HG03025 (cell line): ENCODE measurements at regions not wholly inside any gene's neighbourhood (a gene's known extent, or its start where the extent isn't known, plus 50 kb on each side); places are given as distances from the start of the nearest gene placed in this dataset.
A peak's percentile ranks its signal among the peaks of the same experiment; 100 is the strongest.

ENCODE experiments used
- ATAC-seq: cut with Tn5 transposase; IDR thresholded peaks from one replicate; pipeline ENCODE4 v1.9.1; 2021; ENCODE audit warnings: mild to moderate bottlenecking, moderate library complexity; ENCODE audit not compliant: unreplicated experiment, low FRiP score

DNA sequence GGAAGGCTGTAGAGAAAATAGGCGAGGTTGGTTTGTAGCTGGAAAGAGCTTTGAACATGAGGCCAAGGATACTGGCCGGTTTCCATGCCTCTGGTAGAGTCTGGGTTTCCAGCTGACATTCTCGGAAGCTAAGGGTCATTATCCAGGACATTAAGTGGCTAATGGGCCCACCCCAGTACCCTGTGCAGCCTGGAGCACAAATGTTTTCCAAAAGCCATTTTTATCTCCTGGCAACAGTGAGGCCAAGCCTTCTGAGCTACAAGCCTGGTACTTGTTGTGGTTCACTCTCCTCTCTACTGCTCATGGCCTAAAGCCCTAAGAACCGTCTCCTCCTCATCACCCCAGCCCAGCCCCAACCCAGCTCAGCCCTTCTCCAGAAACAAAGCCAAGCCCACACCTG, 122.9 kb downstream of the DMRTA2 start:
- no peak for ATAC-seq

DNA sequence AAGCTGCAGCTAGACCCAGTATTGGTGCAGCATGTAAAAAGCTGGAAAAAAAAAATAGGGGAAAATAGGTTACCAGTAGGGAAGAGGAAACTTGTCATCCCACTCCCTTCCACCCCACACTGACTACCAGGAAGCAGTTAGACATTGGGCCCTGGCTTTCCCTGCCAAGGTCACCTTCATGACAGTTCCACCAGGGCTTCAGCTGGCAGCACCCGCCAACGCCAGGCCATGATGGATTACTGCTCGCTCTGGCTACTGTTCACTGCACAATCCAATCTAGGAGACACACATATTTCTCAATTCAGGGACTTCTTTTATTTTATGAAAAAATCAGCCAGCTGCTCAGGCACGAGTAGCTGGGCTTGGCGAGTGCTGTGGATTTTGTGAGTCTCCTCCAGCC, 127.7 kb downstream of the DMRTA2 start:
- no peak for ATAC-seq

DNA sequence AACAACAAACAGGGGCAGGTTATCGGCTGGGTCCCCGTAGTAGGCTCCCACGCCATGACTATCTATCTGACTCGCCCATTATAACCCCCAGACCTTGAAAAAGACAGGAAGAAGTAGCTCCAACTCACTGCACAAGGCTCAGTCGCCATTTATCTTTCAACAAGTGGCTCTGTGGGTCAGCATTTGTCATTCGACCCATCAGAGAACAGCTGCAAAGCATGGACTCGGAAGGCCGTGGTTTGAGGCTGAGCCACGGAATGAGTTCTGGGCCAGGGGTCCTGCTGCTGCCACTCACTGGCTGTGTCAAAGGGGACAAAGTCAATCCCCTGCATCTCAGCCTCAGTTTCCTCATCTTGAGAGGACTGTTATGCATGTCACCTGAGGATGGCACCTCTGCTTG, 131.0 kb downstream of the DMRTA2 start:
- ATAC-seq, result no peak

DNA sequence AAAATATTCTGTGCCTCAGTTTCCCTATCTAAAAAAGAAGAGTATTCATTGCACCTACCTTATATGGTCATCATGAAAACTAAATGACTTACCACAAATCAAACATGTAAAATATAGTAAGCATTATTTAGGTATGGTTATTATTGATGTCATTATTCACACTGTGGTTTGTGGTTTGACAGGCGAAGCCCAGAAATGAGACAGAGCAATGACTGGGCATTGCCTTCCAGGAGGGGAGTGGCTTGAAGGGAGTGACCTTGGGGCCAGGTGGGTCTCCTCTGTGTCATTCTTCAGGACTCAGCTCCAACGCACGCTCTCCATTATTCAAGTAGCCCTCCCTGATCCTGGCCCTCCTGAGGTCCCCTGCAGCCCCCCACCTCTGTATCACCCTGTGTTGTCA, 133.7 kb downstream of the DMRTA2 start:
- no peak for ATAC-seq

DNA sequence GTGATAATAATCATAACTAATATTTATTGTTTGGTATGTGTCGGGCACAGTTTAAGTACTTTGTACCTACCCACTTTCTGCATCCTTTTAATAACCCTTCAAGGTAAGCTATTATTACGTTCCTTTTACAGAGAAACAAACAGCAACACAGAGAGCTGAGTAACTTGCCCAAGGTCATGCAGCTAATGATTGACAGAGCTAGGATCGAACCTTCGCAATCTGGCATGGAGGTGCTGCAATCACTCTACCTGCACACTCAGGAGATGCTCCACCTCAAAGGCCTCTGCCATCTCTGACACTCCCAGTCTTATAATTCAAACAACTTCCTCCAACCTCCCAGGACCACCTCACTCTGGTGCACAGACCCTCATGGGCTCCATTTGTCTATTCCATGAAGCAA, 137.2 kb downstream of the DMRTA2 start:
- ATAC-seq, result no peak

DNA sequence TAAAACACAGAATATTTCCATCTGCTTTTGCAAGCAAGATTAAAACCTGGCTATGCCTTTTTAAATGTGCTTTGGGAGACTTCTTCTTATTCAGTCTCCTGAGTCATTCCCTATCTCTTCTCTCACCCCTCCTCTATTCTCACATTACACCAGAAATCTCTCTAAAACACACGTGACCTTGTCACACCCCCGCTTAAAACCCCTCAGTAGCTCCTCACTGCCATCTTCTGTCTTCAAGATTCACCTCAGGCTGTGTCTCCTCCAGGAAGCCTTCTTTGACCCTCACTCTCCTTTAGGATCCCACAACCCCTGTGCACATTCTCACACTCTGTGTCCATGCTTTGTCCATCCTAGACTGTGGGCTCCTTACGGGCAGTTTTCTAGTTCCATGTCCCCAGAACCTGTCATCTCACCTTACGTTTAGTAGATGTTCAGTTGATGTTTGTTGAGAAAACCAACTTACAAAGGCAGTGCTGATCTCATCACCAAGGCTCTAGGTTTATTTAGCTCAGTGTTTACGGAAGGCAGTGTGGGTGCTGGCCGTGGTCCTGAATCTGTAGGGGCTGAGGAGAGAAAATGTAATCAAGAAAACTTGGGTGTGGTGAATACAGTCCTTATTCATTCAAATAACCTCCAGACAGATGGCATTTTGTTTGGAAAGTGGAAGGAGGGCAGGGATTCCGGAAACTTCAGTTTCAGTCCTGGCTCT, 143.5 kb downstream of the DMRTA2 start:
- no peak for ATAC-seq

DNA sequence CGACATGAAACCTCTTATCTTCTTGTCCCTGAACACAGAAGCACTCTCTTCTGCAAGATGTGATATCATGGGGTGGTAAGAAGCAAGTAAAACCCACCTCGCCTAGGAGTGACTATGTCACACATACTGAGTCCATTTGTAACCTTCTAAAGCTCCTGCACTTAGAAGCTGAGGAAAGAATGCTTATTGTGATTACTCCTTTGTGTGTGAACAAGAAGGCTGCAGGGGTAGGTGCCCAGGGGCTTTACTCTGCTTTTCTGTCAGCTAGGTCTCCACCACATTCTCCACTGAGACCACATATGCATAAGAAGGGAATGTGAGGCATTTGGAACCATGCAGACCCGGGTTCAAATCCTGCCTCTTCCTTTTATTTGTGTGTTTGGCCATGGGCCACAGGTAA, 144.3 kb downstream of the DMRTA2 start:
- ATAC-seq, result no peak

DNA sequence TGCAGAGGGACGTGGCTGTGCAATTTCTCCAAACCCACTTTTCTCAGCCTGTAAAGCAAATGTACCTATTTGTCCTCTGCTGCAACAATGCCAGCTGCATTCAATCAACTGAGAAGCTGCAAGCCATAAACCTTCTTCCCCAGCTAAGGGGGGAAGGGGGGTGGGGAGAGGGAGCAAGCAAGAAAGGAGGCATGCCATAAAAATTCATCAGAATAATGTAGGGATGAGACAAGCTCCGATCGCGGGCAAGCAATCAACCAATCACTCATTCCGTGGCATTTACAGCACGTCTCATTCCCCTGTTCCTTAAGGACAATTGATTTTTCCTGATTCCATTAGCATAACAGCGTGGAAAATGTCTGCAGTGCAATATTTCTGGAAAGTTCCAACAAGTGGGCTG, 144.8 kb downstream of the DMRTA2 start:
- ATAC-seq, result no peak

DNA sequence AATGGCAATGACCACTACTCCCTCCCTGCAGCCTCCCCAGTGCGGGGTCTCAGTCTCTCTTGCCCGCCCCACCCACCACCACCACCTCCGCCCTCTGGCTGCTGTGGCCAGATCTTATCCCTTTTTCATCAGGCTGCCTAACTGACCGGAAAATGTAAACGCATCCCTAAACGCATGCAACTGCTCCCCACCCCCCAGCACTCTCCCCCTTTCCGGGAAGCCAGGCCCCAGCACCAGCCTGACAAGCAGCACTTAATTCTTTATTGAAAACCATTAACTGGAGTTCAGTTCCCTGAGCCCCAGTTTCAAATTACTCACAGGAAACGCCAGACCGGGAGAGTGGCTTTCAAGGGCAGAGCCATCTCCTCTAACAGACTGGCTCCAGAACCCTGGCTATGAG, 147.7 kb downstream of the DMRTA2 start:
- ATAC-seq, result no peak

DNA sequence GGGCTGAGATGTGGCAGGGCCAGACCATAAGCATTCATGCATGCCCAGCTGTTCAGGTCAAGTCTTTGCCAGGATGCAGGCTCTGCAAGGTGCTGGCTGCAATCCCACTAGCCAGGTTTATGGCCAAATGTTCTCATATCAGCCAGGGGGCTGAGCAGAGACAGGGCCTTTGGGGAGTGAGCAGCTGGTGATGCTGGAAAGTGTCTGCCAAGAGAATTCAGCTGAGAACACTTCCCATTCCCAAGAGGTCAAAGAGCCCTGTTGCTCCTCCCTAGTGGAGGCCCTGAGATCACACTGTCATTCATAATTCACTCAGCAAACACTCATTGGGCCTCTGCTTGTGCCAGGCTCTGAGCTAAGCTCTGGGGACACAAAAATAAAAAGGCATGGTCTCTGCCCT, 150.3 kb downstream of the DMRTA2 start:
- no peak for ATAC-seq

DNA sequence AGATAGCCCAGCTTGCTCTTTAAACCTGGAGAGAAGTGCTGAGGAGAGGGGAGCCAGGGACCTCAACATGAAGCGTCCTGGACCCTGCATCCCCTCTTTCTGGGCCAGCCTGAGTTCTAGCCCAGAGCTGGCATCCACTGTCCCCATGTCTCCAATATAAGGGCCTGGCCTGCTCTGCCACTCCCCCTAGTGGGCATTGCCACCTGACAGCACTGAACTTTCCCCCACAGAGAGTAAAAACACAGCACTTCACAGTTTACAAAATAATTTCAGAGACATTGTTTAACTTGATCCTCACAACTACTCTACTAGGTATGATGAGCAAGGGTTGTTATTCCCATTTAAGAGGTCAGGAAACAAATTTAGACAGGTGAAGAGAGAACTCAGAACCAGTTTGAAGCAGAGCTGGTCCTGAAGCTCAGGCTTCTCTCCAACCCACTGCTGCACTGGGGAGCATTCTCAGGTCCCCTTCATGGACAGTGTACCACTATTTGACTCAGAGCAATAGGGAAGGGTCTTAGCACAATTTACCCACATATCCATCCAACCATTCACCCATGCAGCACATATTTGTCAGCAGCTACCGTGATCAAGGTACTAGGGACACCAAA, 151.2 kb downstream of the DMRTA2 start:
- peak; percentile 71 for ATAC-seq

DNA sequence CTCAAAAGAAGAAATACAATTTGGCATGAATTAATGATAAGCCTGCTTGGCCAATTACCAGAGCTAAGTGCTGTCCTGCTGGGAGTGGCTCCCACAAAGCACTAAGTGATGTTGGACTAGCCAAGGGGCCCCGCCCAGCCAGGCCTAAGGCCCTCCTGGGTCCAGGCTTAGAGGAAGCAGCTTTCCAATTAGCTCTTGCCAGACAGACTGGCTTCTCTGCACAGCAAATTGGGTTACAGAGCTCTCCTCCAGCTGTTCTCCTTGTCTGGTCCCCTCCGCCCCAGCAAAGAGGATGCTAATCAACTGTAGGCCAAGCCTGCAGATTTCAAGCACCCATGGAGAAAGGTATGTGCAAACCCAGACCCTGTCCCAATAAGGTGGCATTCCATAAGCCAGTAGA, 151.9 kb downstream of the DMRTA2 start:
- no peak for ATAC-seq

DNA sequence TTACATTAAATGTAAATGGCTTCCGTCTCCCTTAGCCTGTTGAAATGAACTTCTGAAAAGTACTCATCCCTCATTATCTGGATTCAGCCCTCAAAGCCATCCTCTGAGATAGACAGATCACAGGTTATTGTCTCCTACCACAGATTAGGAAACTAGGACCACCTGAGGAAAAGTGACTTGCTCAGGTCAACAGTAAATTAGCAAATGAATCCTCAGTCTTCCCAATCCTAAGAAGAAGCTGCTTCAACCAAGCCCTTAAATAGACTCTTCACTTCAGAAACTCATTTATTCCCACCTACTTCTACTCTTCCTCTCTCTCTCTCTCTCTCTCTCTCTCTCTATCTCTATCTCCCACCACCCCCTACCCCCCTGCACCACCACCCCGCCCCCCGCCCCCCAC, 152.3 kb downstream of the DMRTA2 start:
- no peak for ATAC-seq

DNA sequence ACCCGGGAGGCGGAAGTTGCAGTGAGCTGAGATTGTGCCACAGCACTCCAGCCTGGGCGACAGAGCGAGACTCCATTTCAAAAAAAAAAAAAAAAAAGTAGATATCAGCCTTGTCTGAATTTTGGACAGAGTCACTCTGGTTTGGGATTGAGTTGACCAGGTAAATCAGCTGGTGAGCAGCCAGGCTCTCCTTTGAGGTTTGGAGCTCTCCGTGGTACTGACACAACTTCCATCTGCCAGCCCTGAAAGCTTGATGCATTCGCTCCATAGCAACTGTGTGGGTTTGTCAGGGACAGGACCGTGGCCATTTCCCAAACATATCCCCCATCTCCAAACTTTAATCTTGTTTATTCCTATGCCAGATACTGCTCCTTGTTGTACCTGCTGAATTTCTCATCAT, 155.2 kb downstream of the DMRTA2 start:
- ATAC-seq, result no peak

DNA sequence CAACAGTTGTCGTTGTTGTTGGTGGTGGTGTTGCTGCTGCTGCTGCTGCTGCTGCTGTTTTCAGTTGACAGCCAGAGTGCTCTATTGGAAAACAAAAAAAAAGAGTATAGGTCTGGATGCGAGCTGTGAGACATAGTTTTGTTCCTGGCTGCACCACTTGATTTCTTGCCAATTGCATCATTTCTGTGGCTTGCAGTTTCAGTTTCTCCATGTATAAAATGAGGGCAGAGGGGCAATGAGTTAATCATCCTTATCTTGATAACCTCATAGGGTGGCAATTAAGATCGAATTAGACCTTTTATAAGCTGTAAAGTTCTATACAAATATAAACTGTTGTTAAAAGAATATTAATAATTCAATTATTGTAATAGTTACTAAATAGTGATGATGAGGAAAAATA, 156.7 kb downstream of the DMRTA2 start:
- no peak for ATAC-seq

DNA sequence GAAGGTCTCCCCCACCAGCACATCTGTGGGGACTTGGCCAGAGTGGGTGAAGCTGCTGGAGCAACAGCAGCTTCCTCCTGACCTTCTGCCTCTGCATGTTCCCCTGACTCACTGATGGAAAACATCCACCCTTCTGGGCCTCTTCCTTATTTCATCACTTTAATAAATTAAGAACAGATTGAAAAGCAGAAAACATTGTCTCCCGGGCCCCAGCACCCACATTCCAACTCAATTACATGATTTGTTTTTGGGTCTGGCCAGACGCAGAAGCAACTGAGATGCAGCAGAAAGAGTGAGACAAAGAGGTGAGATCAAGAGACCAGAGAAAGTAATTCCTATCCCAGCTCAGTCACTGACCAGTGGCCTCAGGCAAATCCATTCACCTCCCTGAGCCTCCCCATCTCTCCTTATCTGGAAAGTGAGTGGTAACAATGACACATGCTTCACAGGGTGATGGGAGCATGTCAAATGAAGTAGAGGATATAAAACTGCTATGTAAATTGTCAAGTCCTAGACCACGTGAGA, 157.1 kb downstream of the ELAVL4 start:
- ATAC-seq, result no peak

DNA sequence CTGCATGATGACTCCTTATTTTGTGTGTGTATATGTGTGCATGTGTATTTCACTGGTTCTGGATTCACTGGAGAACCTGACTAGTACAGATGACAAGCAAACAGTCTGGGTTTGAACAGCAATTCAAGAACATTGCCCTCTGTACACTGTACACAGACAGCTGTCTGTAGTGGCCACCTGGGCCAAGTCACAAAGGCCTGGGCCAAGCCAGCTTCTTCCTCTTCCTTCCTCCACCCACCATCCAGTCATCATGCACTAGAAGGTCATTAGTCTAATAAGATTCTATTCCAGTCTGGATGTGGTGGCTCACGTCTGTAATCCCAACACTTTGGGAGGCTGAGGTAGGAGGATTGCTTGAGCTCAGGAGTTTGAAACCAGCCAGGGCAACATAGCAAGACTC, 155.9 kb downstream of the ELAVL4 start:
- no peak for ATAC-seq

DNA sequence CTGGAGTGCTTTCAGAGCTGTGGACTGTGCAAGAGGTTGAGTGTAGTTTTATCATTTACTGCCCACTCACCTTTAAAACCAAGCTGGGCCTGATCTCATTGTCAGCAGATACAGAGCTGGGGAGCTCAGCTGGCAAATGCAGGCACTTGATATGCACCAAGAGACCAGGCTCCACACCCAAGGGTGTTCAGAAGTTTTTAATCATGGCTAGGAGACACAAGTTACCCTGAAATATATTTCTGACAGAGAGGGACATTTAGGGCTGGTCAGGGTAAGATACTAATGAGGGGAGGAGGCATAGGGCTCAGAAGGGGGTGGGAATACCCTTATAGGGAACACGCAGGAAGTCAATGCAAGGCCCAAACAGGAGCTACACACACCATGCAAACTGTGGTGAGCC, 153.7 kb downstream of the ELAVL4 start:
- ATAC-seq, result no peak

DNA sequence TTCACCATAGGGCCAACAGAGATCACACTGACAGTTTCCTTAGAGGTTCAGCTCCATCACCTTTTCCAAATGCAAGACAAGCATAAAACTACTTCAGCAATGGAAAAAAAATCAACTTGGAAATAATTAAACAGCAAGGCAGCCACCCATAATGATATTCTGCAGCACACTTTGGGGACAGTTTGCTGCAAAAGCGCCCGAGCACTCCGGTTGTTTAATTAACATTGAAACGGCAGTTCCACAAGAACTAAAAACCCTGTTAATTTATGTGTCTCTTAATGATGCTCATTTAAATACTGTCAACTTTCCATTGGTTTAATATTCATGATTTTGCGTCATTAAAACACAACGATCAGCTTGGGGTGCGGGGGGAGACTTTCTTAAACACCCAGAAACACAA, 153.2 kb downstream of the ELAVL4 start:
- ATAC-seq, result no peak

DNA sequence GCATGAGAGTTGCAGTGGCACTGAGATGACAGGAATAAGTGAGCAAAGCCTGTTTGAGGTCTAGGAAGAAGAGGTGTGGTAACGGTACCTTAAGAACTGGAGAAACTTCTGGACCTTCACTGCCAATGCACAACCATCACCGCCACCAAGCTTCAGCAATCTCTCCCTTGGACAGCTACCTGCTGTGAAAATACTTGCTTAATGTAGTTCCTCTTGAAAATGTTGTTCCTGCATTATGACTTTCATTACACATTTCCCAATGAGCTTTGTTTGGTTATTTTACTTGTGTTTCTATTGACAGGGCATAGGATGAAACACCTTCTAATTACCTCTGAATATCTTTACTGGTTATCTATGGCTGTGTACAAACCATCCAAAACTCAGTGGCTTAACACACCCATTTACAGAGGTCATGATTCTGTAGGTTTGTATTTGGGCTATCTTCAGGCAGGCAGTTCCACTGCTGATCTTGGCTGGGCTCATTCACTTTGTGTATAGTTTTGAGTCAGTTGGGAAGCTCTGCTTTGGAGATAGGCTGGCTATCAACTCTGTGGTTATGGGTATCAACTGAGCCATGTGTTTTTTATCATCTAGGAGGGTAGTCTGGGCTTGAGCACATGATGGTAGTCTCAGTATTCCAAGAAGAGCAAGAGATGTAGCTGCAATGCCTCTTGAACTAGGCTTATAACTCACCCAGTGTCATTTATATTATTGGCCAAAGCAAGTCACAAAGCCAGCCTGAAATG, 149.4 kb downstream of the ELAVL4 start:
- no peak for ATAC-seq

DNA sequence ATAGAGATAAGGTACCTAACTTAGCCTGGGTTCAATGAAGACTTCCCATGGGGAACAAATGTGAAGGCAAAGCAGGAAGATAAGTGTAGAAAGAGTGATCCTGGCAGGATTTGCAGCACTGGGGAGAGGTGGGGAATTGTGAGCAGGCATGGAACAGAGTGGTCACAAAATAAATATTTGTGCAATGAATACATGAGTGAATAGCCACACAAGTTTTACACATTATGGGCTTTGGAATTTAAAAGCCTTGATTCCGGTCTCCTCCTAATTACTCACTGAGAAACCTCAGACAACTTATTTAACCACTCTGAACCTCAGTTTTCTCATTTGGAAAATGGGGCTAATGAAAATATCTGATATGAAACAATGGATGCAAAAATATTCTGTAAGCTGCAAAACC, 148.3 kb downstream of the ELAVL4 start:
- ATAC-seq, result no peak
